Calu3 (cell line): ENCODE measurements at regions not wholly inside any gene's neighbourhood (a gene's known extent, or its start where the extent isn't known, plus 50 kb on each side); places are given as distances from the start of the nearest gene placed in this dataset.
"Not testable (repeated sequence)": the region's sequence is repeated elsewhere in the genome, so short reads cannot be mapped to it uniquely, and the experiment has no call there.

Experiments
- BruUV-seq: library from RNA; stranded (reverse); fragments of 400-500 nt; replicated peaks from 2 replicates; lab custom pipeline; 2021; lab: Mats Ljungman, UMichigan
- CTCF ChIA-PET: fragments of 300-600 bp; sonication (Branson Sonifier 250); formaldehyde crosslinking; loops from one replicate; lab custom pipeline; 2022; ENCODE audit warnings: antibody characterized with exemption; lab: Charles Lee
- DNase-seq: peaks from one replicate; pipeline ENCODE4 v3.0.0; 2022
- H3K27ac Mint-ChIP-seq: one replicate; pipeline ENCODE4 v1.8.0; 2022; ENCODE audit warnings: mixed read lengths; ENCODE audit not compliant: unreplicated experiment
- H3K27me3 Mint-ChIP-seq: one replicate; pipeline ENCODE4 v1.8.0; 2022; ENCODE audit warnings: mixed read lengths; ENCODE audit not compliant: unreplicated experiment
- H3K36me3 Mint-ChIP-seq: one replicate; pipeline ENCODE4 v1.8.0; 2022; ENCODE audit warnings: mild to moderate bottlenecking, moderate library complexity, mixed read lengths; ENCODE audit not compliant: insufficient read depth, unreplicated experiment
- H3K4me1 Mint-ChIP-seq: one replicate; pipeline ENCODE4 v1.8.0; 2022; ENCODE audit warnings: mild to moderate bottlenecking, low read depth, mixed read lengths; ENCODE audit not compliant: unreplicated experiment
- H3K4me3 Mint-ChIP-seq: one replicate; pipeline ENCODE4 v1.8.0; 2022; ENCODE audit warnings: mild to moderate bottlenecking, low read depth, moderate library complexity, mixed read lengths; ENCODE audit not compliant: unreplicated experiment
- H3K9me3 Mint-ChIP-seq: one replicate; pipeline ENCODE4 v1.8.0; 2022; ENCODE audit warnings: low read depth, mixed read lengths; ENCODE audit not compliant: unreplicated experiment
- intact Hi-C: fragments of 100-400 bp; cut with micrococcal nuclease; formaldehyde crosslinking; loops from one replicate; pipeline ENCODE4 v1.10.0; 2022; ENCODE audit not compliant: unreplicated experiment
- TF ChIP-seq, protein P1 (sequence below): fragments of 200-600 bp; IDR thresholded peaks from one replicate; pipeline ENCODE4 v1.8.0; 2022; ENCODE audit warnings: antibody characterized with exemption; ENCODE audit not compliant: unreplicated experiment

DNA sequence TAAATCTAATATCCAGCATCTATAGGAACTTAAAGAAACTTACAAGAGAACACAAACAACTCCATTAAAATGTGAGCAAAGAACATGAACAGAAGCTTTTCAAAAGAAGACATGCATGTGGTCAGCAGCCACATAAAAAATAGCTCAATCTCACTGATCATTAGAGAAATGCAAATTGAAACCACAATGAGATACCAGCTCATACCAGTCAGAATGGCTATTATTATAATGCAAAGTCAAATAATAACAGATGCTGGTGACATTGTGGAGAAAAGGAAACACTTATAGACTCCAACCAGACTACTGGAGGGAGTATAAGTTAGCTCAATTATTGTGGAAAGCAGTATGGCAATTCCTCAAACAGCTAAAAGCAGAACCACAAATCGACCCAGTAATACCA is 1314.5 kb downstream of the XPNPEP1 start:
- intact Hi-C loops, result no loop called here
- Mint-ChIP-seq H3K4me3 (no peak overlapping the region), H3K4me1 (no peaks in the 10 kb centered on the region), H3K27me3 (no peaks in the 10 kb centered on the region), H3K9me3 (peaks cover 6% of the 10 kb centered on the region), H3K36me3 (no peaks in the 10 kb centered on the region), H3K27ac (no peak overlapping the region)
- TF ChIP-seq, protein P1, sequence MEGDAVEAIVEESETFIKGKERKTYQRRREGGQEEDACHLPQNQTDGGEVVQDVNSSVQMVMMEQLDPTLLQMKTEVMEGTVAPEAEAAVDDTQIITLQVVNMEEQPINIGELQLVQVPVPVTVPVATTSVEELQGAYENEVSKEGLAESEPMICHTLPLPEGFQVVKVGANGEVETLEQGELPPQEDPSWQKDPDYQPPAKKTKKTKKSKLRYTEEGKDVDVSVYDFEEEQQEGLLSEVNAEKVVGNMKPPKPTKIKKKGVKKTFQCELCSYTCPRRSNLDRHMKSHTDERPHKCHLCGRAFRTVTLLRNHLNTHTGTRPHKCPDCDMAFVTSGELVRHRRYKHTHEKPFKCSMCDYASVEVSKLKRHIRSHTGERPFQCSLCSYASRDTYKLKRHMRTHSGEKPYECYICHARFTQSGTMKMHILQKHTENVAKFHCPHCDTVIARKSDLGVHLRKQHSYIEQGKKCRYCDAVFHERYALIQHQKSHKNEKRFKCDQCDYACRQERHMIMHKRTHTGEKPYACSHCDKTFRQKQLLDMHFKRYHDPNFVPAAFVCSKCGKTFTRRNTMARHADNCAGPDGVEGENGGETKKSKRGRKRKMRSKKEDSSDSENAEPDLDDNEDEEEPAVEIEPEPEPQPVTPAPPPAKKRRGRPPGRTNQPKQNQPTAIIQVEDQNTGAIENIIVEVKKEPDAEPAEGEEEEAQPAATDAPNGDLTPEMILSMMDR, result no peak
- CTCF ChIA-PET, result no interaction called here
- BruUV-seq, result no TSS peak
- no peak for DNase-seq

DNA sequence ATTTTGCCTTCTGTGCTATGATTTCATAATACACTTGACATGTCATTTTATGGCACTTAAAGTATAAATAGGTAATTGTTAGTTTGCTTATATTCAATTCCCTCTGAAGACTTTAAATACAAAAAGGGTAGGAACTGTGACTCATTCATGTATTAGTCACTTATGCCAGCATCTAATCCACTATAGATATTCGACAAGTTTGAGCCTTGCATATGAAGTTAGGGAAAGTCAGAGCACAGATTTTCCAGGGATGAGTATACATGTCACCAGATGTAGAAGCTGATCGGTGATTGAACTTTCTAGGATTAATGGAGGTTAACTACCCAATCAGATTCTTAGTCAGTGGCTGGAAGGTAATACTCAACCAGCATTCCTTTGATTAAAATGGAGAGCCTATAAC is 1321.5 kb downstream of the XPNPEP1 start:
- DNase-seq, result no peak
- Mint-ChIP-seq H3K27ac (no peak overlapping the region), H3K9me3 (peaks cover 7% of the 10 kb centered on the region), H3K4me3 (no peak overlapping the region), H3K4me1 (no peaks in the 10 kb centered on the region), H3K27me3 (no peaks in the 10 kb centered on the region), H3K36me3 (no peaks in the 10 kb centered on the region)
- CTCF ChIA-PET, result no interaction called here
- intact Hi-C loops, result no loop called here
- TF ChIP-seq, protein P1, result no peak
- no TSS peak for BruUV-seq

DNA sequence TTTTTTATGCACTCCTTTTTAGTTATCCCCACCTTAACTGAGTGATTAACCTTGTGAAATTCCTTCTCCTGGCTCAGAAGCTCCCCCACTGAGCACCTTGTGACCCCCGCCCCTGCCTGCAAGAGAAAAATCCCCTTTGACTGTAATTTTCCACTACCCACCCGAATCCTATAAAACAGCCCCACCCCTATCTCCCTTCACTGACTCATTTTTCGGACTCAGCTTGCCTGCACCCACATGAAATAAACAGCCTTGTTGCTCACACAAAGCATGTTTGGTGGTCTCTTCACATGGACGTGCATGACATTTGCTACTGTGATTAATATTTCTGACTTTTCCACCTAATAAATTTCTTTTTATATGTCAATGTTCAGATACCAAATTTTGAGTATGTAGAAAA is 1322.8 kb downstream of the XPNPEP1 start:
- H3K4me1 Mint-ChIP-seq, CTCF ChIA-PET, intact Hi-C loops, H3K27ac Mint-ChIP-seq, H3K27me3 Mint-ChIP-seq, H3K36me3 Mint-ChIP-seq, H3K9me3 Mint-ChIP-seq, BruUV-seq, H3K4me3 Mint-ChIP-seq, DNase-seq: not testable (repeated sequence)

DNA sequence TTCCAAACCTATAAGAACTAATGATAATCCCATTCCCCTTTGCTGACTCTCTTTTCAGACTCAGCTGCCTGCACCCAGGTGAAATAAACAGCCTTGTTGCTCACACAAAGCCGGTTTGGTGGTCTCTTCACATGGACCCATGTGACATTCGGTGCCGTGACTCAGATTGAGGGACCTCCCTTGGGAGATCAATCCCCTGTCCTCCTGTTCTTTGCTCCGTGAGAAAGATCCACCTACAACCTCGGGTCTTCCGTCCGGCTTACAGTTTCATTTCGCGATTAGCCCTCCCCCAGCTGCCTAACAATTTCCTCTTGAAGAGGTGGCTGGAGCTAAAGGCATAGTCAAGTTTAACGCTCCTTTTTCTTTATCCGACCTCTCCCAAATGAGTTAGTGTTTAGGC is 1324.0 kb downstream of the XPNPEP1 start:
- H3K9me3 Mint-ChIP-seq, intact Hi-C loops, DNase-seq, H3K27ac Mint-ChIP-seq, BruUV-seq, H3K27me3 Mint-ChIP-seq, CTCF ChIA-PET, H3K4me1 Mint-ChIP-seq, H3K36me3 Mint-ChIP-seq: not testable (repeated sequence)
- H3K4me3 Mint-ChIP-seq, result peak overlapping the region; percentile 37

DNA sequence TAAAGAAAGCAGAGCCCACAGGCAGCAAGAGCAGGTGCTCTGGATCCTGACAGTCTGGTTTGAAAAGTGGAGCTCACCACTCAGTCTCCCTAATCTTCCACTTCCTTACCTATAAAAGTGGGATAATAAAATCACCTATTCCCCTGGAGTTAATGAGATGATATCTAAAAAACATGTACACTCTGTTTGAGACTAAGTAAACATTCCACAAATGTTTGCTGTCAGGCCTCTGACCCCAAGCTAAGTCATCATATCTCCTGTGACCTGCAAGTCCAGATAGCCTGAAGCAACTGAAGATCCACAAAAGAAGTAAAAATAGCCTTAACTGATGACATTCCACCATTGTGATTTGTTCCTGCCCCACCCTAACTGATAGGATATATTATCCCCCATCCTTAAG is 1324.5 kb downstream of the XPNPEP1 start:
- Mint-ChIP-seq H3K4me1 (no peaks in the 10 kb centered on the region), H3K4me3 (peak overlapping the region; percentile 37), H3K9me3 (peaks cover 5% of the 10 kb centered on the region), H3K36me3 (no peaks in the 10 kb centered on the region), H3K27me3 (no peaks in the 10 kb centered on the region), H3K27ac (no peak overlapping the region)
- intact Hi-C loops, result no loop called here
- CTCF ChIA-PET, result no interaction called here
- TF ChIP-seq, protein P1, result no peak
- DNase-seq, result no peak
- BruUV-seq, result no TSS peak
